Skeletal muscle tissue (tissue), 3 donors: ENCODE measurements at regions not wholly inside any gene's neighbourhood (a gene's known extent, or its start where the extent isn't known, plus 50 kb on each side); places are given as distances from the start of the nearest gene placed in this dataset.

ENCODE experiments used
- H3K27ac ChIP-seq: one replicate; pipeline ENCODE4 v1.7.0; 2013; ENCODE audit warnings: mild to moderate bottlenecking, low read depth, low read length, inconsistent platforms
- H3K27me3 ChIP-seq, 3 donors: one replicate each; pipeline ENCODE4 v1.7.0; 2013; ENCODE audit warnings: low read length in 3 of 3; ENCODE audit not compliant: control insufficient read depth in 3 of 3, insufficient read depth in 3 of 3
- H3K36me3 ChIP-seq, 3 donors: one replicate each; pipeline ENCODE4 v1.7.0; 2013; ENCODE audit warnings: low read length in 3 of 3; ENCODE audit not compliant: control insufficient read depth in 3 of 3, insufficient read depth in 3 of 3
- H3K4me1 ChIP-seq, 3 donors: one replicate each; pipeline ENCODE4 v1.7.0; 2013; ENCODE audit warnings: low read length in 3 of 3, mild to moderate bottlenecking in 3 of 3; ENCODE audit not compliant: control insufficient read depth in 3 of 3, insufficient read depth in 3 of 3
- H3K4me3 ChIP-seq, 3 donors: one replicate each; pipeline ENCODE4 v1.7.0; 2013; ENCODE audit warnings: low read length in 3 of 3
- H3K9ac ChIP-seq, 3 donors: one replicate each; pipeline ENCODE4 v1.7.0; 2013; ENCODE audit warnings: low read length in 3 of 3, mild to moderate bottlenecking in 3 of 3, moderate library complexity in 2 of 3, low read depth in 1 of 3
- H3K9me3 ChIP-seq, 3 donors: one replicate each; pipeline ENCODE4 v1.7.0; 2013; ENCODE audit warnings: low read length in 3 of 3; ENCODE audit not compliant: control insufficient read depth in 3 of 3
- donor health status: Osteomylitis.

- no peaks in the 10 kb centered on the region for H3K36me3 ChIP-seq
- no peaks in the 10 kb centered on the region for H3K9me3 ChIP-seq
- no peak overlapping the region for H3K27ac ChIP-seq
- no peak overlapping the region for H3K9ac ChIP-seq
- H3K4me3 ChIP-seq, result no peak overlapping the region
- H3K4me1 ChIP-seq, result peaks cover 0 to 7% (median 6%) of the 10 kb centered on the region in 3 donors
- H3K27me3 ChIP-seq, result peaks cover 0 to 4% (median 0%) of the 10 kb centered on the region in 3 donors
These were observed 63.9 kb upstream of the SMIM36 start for GRCh38 chr17:55575058-55575636.

- peaks cover 0 to 11% (median 7%) of the 10 kb centered on the region in 3 donors for H3K4me1 ChIP-seq
- H3K27ac ChIP-seq, result no peak overlapping the region
- no peak overlapping the region for H3K9ac ChIP-seq
- no peak overlapping the region for H3K4me3 ChIP-seq
- no peaks in the 10 kb centered on the region for H3K9me3 ChIP-seq
- H3K36me3 ChIP-seq, result no peaks in the 10 kb centered on the region
- H3K27me3 ChIP-seq, result peaks cover 0 to 4% (median 0%) of the 10 kb centered on the region in 3 donors
These were observed 61.3 kb upstream of the SMIM36 start for GRCh38 chr17:55572599-55572998.

- Histone ChIP-seq H3K27me3 (peaks cover 0 to 4% (median 0%) of the 10 kb centered on the region in 3 donors), H3K4me3 (no peak overlapping the region), H3K9me3 (no peaks in the 10 kb centered on the region), H3K9ac (no peak overlapping the region), H3K36me3 (no peaks in the 10 kb centered on the region), H3K27ac (no peak overlapping the region), H3K4me1 (peaks cover 2 to 11% (median 7%) of the 10 kb centered on the region in 3 donors)
These were observed 60.9 kb upstream of the SMIM36 start for GRCh38 chr17:55572139-55572538.

- no peak overlapping the region for H3K27ac ChIP-seq
These were observed 59.8 kb upstream of the SMIM36 start for GRCh38 chr17:55571095-55571494.

GRCh38 chr17:55570391-55570790, 59.1 kb upstream of the SMIM36 start:
- Histone ChIP-seq H3K27ac (no peak overlapping the region), H3K9ac (no peak overlapping the region), H3K4me3 (no peak overlapping the region), H3K4me1 (peaks cover 0 to 5% (median 2%) of the 10 kb centered on the region in 3 donors), H3K9me3 (no peaks in the 10 kb centered on the region), H3K27me3 (peaks cover 0 to 4% (median 0%) of the 10 kb centered on the region in 3 donors), H3K36me3 (no peaks in the 10 kb centered on the region)

More at GRCh38 chr17:55571095-55571494, 59.8 kb upstream of the SMIM36 start:
- no peak overlapping the region for H3K9ac ChIP-seq
- H3K36me3 ChIP-seq, result no peaks in the 10 kb centered on the region
- H3K9me3 ChIP-seq, result no peaks in the 10 kb centered on the region
- peaks cover 0 to 4% (median 0%) of the 10 kb centered on the region in 3 donors for H3K27me3 ChIP-seq
- H3K4me1 ChIP-seq, result peaks cover 2 to 5% (median 4%) of the 10 kb centered on the region in 3 donors
- no peak overlapping the region for H3K4me3 ChIP-seq

GRCh38 chr17:55567240-55568214, 56.3 kb upstream of the SMIM36 start:
- no peak overlapping the region for H3K27ac ChIP-seq
- H3K27me3 ChIP-seq, result peaks cover 0 to 4% (median 0%) of the 10 kb centered on the region in 3 donors
- peaks cover 0 to 5% (median 2%) of the 10 kb centered on the region in 3 donors for H3K4me1 ChIP-seq
- H3K9ac ChIP-seq, result no peak overlapping the region
- H3K36me3 ChIP-seq, result no peaks in the 10 kb centered on the region
- no peaks in the 10 kb centered on the region for H3K9me3 ChIP-seq
- peak overlapping the region in 1 of 3 donors; percentile 6 for H3K4me3 ChIP-seq

- H3K27ac ChIP-seq, result no peak overlapping the region
- no peak overlapping the region for H3K4me3 ChIP-seq
- no peaks in the 10 kb centered on the region for H3K9me3 ChIP-seq
- no peaks in the 10 kb centered on the region for H3K27me3 ChIP-seq
- peaks cover 0 to 5% (median 2%) of the 10 kb centered on the region in 3 donors for H3K4me1 ChIP-seq
- H3K36me3 ChIP-seq, result no peaks in the 10 kb centered on the region
- H3K9ac ChIP-seq, result no peak overlapping the region
These were observed 52.8 kb upstream of the SMIM36 start for GRCh38 chr17:55564081-55564480.

GRCh38 chr17:55563363-55563762, 52.1 kb upstream of the SMIM36 start:
- H3K27me3 ChIP-seq, result no peaks in the 10 kb centered on the region
- H3K27ac ChIP-seq, result no peak overlapping the region
- H3K9me3 ChIP-seq, result no peaks in the 10 kb centered on the region
- peaks cover 0 to 5% (median 2%) of the 10 kb centered on the region in 3 donors for H3K4me1 ChIP-seq
- H3K36me3 ChIP-seq, result no peaks in the 10 kb centered on the region
- H3K4me3 ChIP-seq, result no peak overlapping the region
- H3K9ac ChIP-seq, result no peak overlapping the region

GRCh38 chr17:55561973-55562495, 50.8 kb upstream of the SMIM36 start:
- no peaks in the 10 kb centered on the region for H3K9me3 ChIP-seq
- H3K4me3 ChIP-seq, result no peak overlapping the region
- H3K9ac ChIP-seq, result no peak overlapping the region
- no peak overlapping the region for H3K27ac ChIP-seq
- no peaks in the 10 kb centered on the region for H3K27me3 ChIP-seq
- no peaks in the 10 kb centered on the region for H3K4me1 ChIP-seq
- no peaks in the 10 kb centered on the region for H3K36me3 ChIP-seq
